ENCODE measurements at regions not wholly inside any gene's neighbourhood (a gene's known extent, or its start where the extent isn't known, plus 50 kb on each side); places are given as distances from the start of the nearest gene placed in this dataset.

DNA sequence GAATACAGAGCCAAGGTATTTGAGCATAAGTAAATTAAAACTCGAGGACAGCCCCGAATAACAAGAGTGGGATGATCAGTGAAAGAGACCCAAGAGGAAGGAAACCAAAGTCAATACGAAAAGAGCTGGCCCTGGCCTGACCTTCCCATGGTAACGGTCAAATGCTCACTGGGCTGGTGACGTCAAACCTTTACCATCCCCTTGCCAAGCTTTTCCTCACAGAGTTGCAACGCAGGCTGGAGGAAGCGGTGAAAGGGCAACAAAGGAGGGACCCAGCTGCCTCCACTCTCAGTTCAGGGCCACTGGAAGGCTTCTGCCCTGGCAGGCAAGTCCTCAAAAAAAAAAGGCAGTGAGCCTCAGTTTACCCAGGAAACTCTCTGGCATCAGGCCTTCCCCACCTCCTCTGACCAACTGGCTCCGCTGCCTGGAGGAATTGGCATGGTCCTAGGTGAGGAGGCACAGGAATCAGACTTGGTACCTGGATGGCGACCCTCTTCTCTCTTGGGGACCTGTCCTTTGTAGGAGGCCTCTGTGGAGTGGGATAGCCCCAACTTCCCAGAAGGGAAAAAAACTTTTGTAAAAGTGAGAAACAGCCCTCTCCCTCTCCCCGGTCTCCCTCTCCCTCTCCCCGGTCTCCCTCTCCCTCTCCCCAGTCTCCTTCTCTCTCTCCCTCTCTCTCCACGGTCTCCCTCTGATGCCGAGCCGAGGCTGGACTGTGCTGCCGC lies 212.4 kb downstream of the ANAPC1 start:
- TF ChIP-seq, protein P1, sequence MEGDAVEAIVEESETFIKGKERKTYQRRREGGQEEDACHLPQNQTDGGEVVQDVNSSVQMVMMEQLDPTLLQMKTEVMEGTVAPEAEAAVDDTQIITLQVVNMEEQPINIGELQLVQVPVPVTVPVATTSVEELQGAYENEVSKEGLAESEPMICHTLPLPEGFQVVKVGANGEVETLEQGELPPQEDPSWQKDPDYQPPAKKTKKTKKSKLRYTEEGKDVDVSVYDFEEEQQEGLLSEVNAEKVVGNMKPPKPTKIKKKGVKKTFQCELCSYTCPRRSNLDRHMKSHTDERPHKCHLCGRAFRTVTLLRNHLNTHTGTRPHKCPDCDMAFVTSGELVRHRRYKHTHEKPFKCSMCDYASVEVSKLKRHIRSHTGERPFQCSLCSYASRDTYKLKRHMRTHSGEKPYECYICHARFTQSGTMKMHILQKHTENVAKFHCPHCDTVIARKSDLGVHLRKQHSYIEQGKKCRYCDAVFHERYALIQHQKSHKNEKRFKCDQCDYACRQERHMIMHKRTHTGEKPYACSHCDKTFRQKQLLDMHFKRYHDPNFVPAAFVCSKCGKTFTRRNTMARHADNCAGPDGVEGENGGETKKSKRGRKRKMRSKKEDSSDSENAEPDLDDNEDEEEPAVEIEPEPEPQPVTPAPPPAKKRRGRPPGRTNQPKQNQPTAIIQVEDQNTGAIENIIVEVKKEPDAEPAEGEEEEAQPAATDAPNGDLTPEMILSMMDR (conservative IDR thresholded peaks at IDR 0.05 in 1 of 2, IDR thresholded peaks at IDR 0.05 in 1 of 2; ENCODE audit: extremely low read depth in 1 of 2, insufficient read depth in 1 of 2, low read depth in 1 of 2, low read length in 2 of 2) = no peak
- TF ChIP-seq EZH2 (IDR thresholded peaks at IDR 0.05; ENCODE audit: borderline replicate concordance, low read length) = no peak

Measured in mammary epithelial cell (primary cell).